ENCODE measurements at regions not wholly inside any gene's neighbourhood (a gene's known extent, or its start where the extent isn't known, plus 50 kb on each side); places are given as distances from the start of the nearest gene placed in this dataset.

- intact Hi-C loops (cut with DNase I, micrococcal nuclease) = no loop called here
- peaks cover 6% of the 10 kb centered on the region for H3K9me3 ChIP-seq
- TF ChIP-seq CTCF (IDR thresholded peaks at IDR 0.05) = no peak
- H3K4me1 ChIP-seq (ENCODE audit: low read depth) = no peaks in the 10 kb centered on the region
- ATAC-seq (peak; percentile 36), DNase-seq (no peak)
- H3K36me3 ChIP-seq (ENCODE audit: low read depth) = no peaks in the 10 kb centered on the region
- no peak overlapping the region for H3K4me3 ChIP-seq
These were observed 145.3 kb upstream of the GRIN2B start for GRCh38 chr12:14126692-14127091.

- TF ChIP-seq CTCF (IDR thresholded peaks at IDR 0.05) = no peak
- H3K4me1 ChIP-seq (ENCODE audit: low read depth) = no peaks in the 10 kb centered on the region
These were observed 148.3 kb upstream of the GRIN2B start for GRCh38 chr12:14129611-14130195.

GRCh38 chr12:14135996-14136395 is 154.6 kb upstream of the GRIN2B start:
- Histone ChIP-seq H3K4me1 (ENCODE audit: low read depth) (no peaks in the 10 kb centered on the region), H3K4me3 (no peak overlapping the region), H3K36me3 (ENCODE audit: low read depth) (no peaks in the 10 kb centered on the region), H3K9me3 (no peaks in the 10 kb centered on the region)
- intact Hi-C loops (cut with DNase I, micrococcal nuclease) = no loop called here
- ATAC-seq (no peak), DNase-seq (no peak)
- TF ChIP-seq CTCF (IDR thresholded peaks at IDR 0.05) = no peak

More at GRCh38 chr12:14129611-14130195, 148.3 kb upstream of the GRIN2B start:
- Histone ChIP-seq H3K36me3 (ENCODE audit: low read depth) (no peaks in the 10 kb centered on the region), H3K9me3 (peaks cover 3% of the 10 kb centered on the region), H3K4me3 (no peak overlapping the region)
- ATAC-seq (no peak), DNase-seq (no peak)
- intact Hi-C loops (cut with DNase I, micrococcal nuclease) = no loop called here

- H3K4me3 ChIP-seq = no peak overlapping the region
- ATAC-seq (no peak), DNase-seq (no peak)
- intact Hi-C loops (cut with DNase I, micrococcal nuclease) = no loop called here
- H3K9me3 ChIP-seq = no peaks in the 10 kb centered on the region
- no peaks in the 10 kb centered on the region for H3K4me1 ChIP-seq (ENCODE audit: low read depth)
- TF ChIP-seq CTCF (IDR thresholded peaks at IDR 0.05) = no peak
- H3K36me3 ChIP-seq (ENCODE audit: low read depth) = no peaks in the 10 kb centered on the region
These were observed 157.1 kb upstream of the GRIN2B start for GRCh38 chr12:14138495-14138894.

- ATAC-seq = no peak
- no peak overlapping the region for H3K4me3 ChIP-seq
- H3K4me1 ChIP-seq (ENCODE audit: low read depth) = no peaks in the 10 kb centered on the region
- H3K9me3 ChIP-seq = no peaks in the 10 kb centered on the region
- no peak for DNase-seq
- no peaks in the 10 kb centered on the region for H3K36me3 ChIP-seq (ENCODE audit: low read depth)
- intact Hi-C loops (cut with DNase I, micrococcal nuclease) = no loop called here
- TF ChIP-seq CTCF (IDR thresholded peaks at IDR 0.05) = no peak
These were observed 167.3 kb upstream of the GRIN2B start for GRCh38 chr12:14148489-14149270.
